Body of pancreas (tissue), 4 donors: ENCODE measurements at regions not wholly inside any gene's neighbourhood (a gene's known extent, or its start where the extent isn't known, plus 50 kb on each side); places are given as distances from the start of the nearest gene placed in this dataset.

Experiments used
- ATAC-seq: fragments of 150-250 bp; one replicate; pipeline ENCODE4 v1.9.1; 2016
- DNase-seq, 4 donors: peaks; one replicate each; pipeline ENCODE4 v3.0.0-alpha.2; 2019
- H3K27ac ChIP-seq, 4 donors: fragments of 200-600 bp; sonication (generic); 1 replicate in 3 of 4; 2 replicates in 1 of 4; pipeline versions ENCODE4 v1.5.1 to v1.6.1; 2016 to 2019; ENCODE audit warnings: mild to moderate bottlenecking in 1 of 4, mixed read lengths in 1 of 4, moderate library complexity in 1 of 4
- H3K27me3 ChIP-seq, 2 donors: fragments of 200-600 bp; sonication (generic); one replicate each; pipeline ENCODE4 v1.6.0; 2016; ENCODE audit warnings: mild to moderate bottlenecking in 1 of 2
- H3K36me3 ChIP-seq, 2 donors: fragments of 200-600 bp; sonication (generic); replicated peaks in 1 of 2; 2 replicates each; pipeline ENCODE4 v1.5.1; 2016; ENCODE audit warnings: low read depth in 2 of 2; ENCODE audit not compliant: insufficient read depth in 1 of 2
- H3K4me1 ChIP-seq: fragments of 200-600 bp; sonication (generic); one replicate; pipeline ENCODE4 v1.6.0; 2016
- H3K4me3 ChIP-seq, 2 donors: fragments of 200-600 bp; sonication (generic); 1 replicate in 1 of 2; 2 replicates in 1 of 2; pipeline ENCODE4 v1.5.1; 2016 to 2019
- H3K9me3 ChIP-seq, 3 donors: fragments of 200-600 bp; sonication (generic); 1 replicate in 2 of 3; 2 replicates in 1 of 3; pipeline ENCODE4 v1.5.1; 2016
- POLR2A ChIP-seq, 3 donors: fragments of 450-650 bp; IDR thresholded peaks; one replicate each; pipeline ENCODE4 v1.6.1; 2016; ENCODE audit warnings: antibody characterized with exemption in 3 of 3, mild to moderate bottlenecking in 2 of 3
- WGBS, 2 donors: methylation state at CpG; one replicate each; pipeline ENCODE4 v1.1.5; 2017; 5-methylcytosine and 5-hydroxymethylcytosine counted together
- intact Hi-C: fragments of 100-400 bp; cut with DNase I; formaldehyde crosslinking; loops from one replicate; pipeline ENCODE4 v1.15.1; 2023
- TF ChIP-seq, protein P1 (sequence below), 7 experiments: fragments of 450-650 bp in 4 of 7; fragments of 200-600 bp in 3 of 7; sonication (generic) in 3 of 7; IDR thresholded peaks; one replicate each; pipeline ENCODE4 v1.5.1; 2016 to 2019; ENCODE audit warnings: antibody characterized with exemption in 7 of 7

DNA sequence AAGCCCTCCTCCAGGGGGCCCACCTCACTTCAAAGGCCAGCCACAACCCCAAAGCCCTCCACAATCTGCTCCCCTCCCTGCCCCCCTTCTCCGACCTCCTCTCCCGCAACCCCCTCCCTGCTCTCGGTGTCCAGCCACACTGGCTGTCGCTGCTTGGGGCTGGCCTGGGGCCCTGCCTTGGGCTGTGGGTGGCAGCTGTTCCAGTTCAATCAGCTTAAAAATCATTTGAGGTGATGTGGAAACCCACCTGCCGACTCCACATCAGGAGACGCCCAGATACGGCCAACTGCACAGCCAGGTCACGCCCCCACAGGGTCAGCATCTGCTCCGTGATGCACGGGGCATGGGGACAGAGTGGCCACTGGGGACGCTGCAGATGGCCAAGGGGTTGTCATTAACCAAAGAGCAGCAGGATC lies 107.0 kb upstream of the MVB12B start:
- Histone ChIP-seq H3K4me3 (no peak overlapping the region), H3K36me3 (no peaks in the 10 kb centered on the region), H3K9me3 (peaks cover 0 to 5% (median 0%) of the 10 kb centered on the region in 3 donors), H3K27ac (no peak overlapping the region), H3K27me3 (peaks cover 0 to 17% of the 10 kb centered on the region in 2 donors), H3K4me1 (peaks cover 5% of the 10 kb centered on the region)
- DNase-seq (no peak), ATAC-seq (no peak)
- WGBS, 2 donors = 61 to 67% methylated on average over 11 of the region's 11 CpGs
- intact Hi-C loops = no loop called here
- TF ChIP-seq, protein P1, sequence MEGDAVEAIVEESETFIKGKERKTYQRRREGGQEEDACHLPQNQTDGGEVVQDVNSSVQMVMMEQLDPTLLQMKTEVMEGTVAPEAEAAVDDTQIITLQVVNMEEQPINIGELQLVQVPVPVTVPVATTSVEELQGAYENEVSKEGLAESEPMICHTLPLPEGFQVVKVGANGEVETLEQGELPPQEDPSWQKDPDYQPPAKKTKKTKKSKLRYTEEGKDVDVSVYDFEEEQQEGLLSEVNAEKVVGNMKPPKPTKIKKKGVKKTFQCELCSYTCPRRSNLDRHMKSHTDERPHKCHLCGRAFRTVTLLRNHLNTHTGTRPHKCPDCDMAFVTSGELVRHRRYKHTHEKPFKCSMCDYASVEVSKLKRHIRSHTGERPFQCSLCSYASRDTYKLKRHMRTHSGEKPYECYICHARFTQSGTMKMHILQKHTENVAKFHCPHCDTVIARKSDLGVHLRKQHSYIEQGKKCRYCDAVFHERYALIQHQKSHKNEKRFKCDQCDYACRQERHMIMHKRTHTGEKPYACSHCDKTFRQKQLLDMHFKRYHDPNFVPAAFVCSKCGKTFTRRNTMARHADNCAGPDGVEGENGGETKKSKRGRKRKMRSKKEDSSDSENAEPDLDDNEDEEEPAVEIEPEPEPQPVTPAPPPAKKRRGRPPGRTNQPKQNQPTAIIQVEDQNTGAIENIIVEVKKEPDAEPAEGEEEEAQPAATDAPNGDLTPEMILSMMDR (IDR thresholded peaks at IDR 0.05) = no peak
- TF ChIP-seq POLR2A (IDR thresholded peaks at IDR 0.05) = no peak

DNA sequence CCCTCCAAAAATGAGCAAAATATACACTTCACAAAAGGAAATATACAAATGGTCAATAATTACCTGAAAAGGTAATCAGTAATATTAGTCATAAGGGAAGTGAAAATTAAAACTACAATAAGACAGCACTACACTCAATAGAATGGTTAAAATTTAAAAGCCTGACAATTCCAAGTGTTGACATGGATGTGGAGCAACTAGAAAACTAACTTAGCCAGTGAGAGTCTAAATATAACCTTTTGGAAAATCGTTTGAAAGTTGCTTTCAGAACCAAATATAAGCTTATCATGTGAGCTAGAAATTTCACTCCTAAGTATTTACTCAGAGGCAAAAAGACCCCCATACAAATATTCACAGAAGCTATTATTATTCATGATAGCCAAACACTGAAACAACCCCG lies 105.1 kb upstream of the MVB12B start:
- H3K9me3 ChIP-seq = no peaks in the 10 kb centered on the region
- H3K27ac ChIP-seq = no peak overlapping the region
- no peak overlapping the region for H3K4me3 ChIP-seq
- no peaks in the 10 kb centered on the region for H3K36me3 ChIP-seq
- DNase-seq = no peak
- peaks cover 0 to 17% of the 10 kb centered on the region in 2 donors for H3K27me3 ChIP-seq
- intact Hi-C loops = no loop called here
- WGBS, 2 donors = 55 to 66% methylated on average over 2 of the region's 2 CpGs
- TF ChIP-seq, protein P1 (IDR thresholded peaks at IDR 0.05) = no peak
- TF ChIP-seq POLR2A (IDR thresholded peaks at IDR 0.05) = no peak
- no peak for ATAC-seq
- peaks cover 5% of the 10 kb centered on the region for H3K4me1 ChIP-seq

DNA sequence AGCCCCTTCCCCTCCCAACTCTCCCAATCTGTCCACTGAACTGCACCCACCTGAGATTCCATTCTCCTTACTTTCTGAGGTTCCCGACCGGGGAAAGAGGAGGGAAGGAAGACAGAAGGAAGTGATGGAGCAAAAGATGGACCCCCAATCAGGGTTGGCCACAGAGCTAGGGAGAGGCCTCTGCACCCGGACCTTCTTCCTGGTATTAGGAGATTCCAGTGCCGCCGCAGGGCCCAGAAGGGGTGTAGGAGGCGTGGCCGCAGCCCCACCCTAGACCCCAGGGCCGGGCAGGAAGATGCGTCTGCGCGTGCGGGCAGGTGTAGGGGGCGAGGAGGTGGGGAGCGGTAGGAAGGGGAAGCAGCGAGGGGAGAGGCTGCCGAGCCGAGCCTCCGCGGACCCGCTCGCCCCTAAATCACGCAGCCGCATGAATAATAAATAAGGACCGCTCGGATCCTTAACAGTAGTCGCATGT lies 104.2 kb upstream of the MVB12B start:
- intact Hi-C loops = no loop called here

DNA sequence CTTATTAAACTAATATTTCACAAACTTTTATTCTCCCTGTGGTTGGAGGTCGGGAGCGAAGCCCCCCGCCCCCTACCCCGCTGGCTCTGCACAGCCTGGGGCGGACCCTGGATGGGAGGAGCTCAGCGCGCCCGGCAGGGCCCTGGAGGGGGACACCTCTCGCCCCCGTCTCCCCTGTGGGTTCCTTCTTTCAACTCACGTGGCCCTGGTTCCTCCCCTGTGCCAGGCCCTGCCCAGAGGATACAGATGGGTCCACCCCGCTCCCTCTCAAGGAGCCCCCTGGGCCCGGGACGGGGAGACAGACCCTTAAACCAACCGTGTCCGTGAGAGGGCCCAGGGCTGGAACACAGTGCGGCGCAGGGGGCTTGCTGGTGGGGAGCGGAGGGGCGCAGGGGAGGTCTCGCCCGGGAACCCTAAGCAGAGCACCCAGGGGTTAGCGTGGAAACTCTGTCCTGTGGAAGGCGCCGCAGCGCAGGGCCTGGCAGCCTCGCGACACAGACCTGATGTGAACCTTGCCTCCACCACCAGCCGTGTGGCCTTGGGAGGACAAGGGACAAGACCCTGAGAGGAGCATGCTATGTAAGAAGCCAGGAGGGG lies 103.7 kb upstream of the MVB12B start:
- 28% methylated on average over 25 to 29 of the region's 29 CpGs for WGBS, 2 donors
- H3K36me3 ChIP-seq = no peaks in the 10 kb centered on the region
- DNase-seq (no peak), ATAC-seq (no peak)
- H3K9me3 ChIP-seq = no peaks in the 10 kb centered on the region
- intact Hi-C loops = no loop called here
- TF ChIP-seq, protein P1 (IDR thresholded peaks at IDR 0.05) = no peak
- no peak for TF ChIP-seq POLR2A (IDR thresholded peaks at IDR 0.05)
- peaks cover 5% of the 10 kb centered on the region for H3K4me1 ChIP-seq
- peaks cover 0 to 16% of the 10 kb centered on the region in 2 donors for H3K27me3 ChIP-seq
- H3K4me3 ChIP-seq = no peak overlapping the region
- no peak overlapping the region for H3K27ac ChIP-seq

More for the DNA sequence above, 104.2 kb upstream of the MVB12B start:
- Histone ChIP-seq H3K9me3 (no peaks in the 10 kb centered on the region), H3K27ac (no peak overlapping the region), H3K27me3 (peaks cover 0 to 17% of the 10 kb centered on the region in 2 donors), H3K4me3 (no peak overlapping the region), H3K4me1 (peaks cover 5% of the 10 kb centered on the region), H3K36me3 (no peaks in the 10 kb centered on the region)
- no peak for DNase-seq
- TF ChIP-seq, protein P1 (IDR thresholded peaks at IDR 0.05) = no peak
- TF ChIP-seq POLR2A (IDR thresholded peaks at IDR 0.05) = no peak
- 7 to 19% methylated on average over 3 to 26 of the region's 26 CpGs for WGBS, 2 donors
- ATAC-seq = no peak
